ENCODE measurements at regions not wholly inside any gene's neighbourhood (a gene's known extent, or its start where the extent isn't known, plus 50 kb on each side); places are given as distances from the start of the nearest gene placed in this dataset.

DNA sequence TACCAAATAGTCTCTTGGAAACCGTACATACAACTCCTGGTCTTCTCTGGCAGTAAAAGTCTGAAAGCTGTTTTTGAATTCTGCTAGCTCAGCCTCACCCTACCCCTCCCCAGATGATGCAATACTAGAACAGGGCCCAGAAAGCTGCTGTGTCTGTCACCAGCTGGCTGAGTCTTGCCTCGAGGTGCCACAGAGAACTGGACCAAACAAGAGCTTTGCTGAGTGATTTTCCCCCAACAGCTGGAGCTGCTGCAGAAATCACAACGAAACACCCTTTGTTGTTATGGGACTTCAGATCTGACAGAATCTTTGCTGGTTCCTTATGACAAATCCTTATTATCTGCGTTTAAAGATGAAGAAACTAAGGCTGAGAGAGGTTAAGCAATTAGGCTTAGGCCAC lies 134.1 kb downstream of the SPAG6 start (continued):
- TF ChIP-seq, protein P1, sequence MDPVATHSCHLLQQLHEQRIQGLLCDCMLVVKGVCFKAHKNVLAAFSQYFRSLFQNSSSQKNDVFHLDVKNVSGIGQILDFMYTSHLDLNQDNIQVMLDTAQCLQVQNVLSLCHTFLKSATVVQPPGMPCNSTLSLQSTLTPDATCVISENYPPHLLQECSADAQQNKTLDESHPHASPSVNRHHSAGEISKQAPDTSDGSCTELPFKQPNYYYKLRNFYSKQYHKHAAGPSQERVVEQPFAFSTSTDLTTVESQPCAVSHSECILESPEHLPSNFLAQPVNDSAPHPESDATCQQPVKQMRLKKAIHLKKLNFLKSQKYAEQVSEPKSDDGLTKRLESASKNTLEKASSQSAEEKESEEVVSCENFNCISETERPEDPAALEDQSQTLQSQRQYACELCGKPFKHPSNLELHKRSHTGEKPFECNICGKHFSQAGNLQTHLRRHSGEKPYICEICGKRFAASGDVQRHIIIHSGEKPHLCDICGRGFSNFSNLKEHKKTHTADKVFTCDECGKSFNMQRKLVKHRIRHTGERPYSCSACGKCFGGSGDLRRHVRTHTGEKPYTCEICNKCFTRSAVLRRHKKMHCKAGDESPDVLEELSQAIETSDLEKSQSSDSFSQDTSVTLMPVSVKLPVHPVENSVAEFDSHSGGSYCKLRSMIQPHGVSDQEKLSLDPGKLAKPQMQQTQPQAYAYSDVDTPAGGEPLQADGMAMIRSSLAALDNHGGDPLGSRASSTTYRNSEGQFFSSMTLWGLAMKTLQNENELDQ (CRISPR knock-in tag; IDR thresholded peaks at IDR 0.05; ENCODE audit: borderline replicate concordance) = no peak
- TF ChIP-seq MECOM (CRISPR knock-in tag; IDR thresholded peaks at IDR 0.05) (peak; percentile 49; the same call in 1 of the 2 replicates), ZNF41 (CRISPR knock-in tag; conservative IDR thresholded peaks at IDR 0.05) (peak; percentile 56; the same call in 1 of the 2 replicates), ZNF511 (CRISPR knock-in tag; IDR thresholded peaks at IDR 0.05) (no peak), MGA (IDR thresholded peaks at IDR 0.05) (peak; percentile 26; the same call in 1 of the 2 replicates), NCOA2 (IDR thresholded peaks at IDR 0.05; ENCODE audit: partially characterized antibody in 2 of 2) (no peak), ZNF644 (tag; IDR thresholded peaks at IDR 0.05; ENCODE audit: low read depth) (peak; percentile 54; the same call in 1 of the 2 replicates), ZNF239 (CRISPR knock-in tag; IDR thresholded peaks at IDR 0.05) (peak; percentile 61), ARHGAP35 (IDR thresholded peaks at IDR 0.05; ENCODE audit: partially characterized antibody) (no peak), POLR2H (tag; IDR thresholded peaks at IDR 0.05; ENCODE audit: low read depth) (peak; percentile 57), CBX8 (IDR thresholded peaks at IDR 0.05; ENCODE audit: borderline replicate concordance, extremely low read depth, low read depth, low read length, poor library complexity, severe bottlenecking) (no peak)
